ENCODE measurements at regions not wholly inside any gene's neighbourhood (a gene's known extent, or its start where the extent isn't known, plus 50 kb on each side); places are given as distances from the start of the nearest gene placed in this dataset.

DNA sequence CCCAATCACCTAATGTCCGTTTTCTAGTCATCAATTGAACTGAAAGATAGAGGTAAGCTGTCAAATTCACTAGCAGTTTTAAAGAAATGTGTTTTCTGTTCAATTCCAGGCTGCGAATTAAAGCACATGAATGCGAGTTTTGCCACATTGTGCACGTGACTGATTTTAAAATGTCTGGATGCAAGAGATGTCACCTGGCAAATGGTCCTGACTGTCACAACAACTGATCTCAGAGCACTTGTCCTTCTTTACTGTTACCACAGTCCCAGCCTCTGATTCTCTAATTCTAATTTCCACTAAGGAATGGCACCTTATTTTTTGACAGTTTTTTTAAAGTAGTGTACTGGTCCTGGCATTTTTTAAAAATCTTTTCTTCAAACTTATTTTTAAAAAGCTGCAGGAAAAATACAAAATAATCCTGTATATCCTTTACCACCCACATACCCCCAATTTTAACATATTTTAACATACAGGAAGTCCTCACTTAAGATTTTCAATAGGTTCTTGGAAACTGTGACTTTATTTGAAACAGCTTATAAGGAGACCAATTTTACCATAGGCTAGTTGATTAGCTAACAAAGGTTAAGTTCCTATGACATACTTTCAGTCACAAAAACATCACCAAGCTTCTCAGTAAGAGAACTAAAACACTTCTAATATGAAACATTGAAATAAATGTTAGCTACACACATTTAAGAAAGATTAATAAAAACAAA, 1364.3 kb downstream of the EFNA5 start:
- Mint-ChIP-seq H3K4me3 (ENCODE audit: unreplicated experiment) (no peak overlapping the region), H3K27ac (ENCODE audit: unreplicated experiment) (peak overlapping the region; percentile 99), H3K9me3 (ENCODE audit: unreplicated experiment) (no peaks in the 10 kb centered on the region), H3K36me3 (ENCODE audit: low read depth, unreplicated experiment) (no peaks in the 10 kb centered on the region), H3K27me3 (ENCODE audit: low read depth, unreplicated experiment) (no peaks in the 10 kb centered on the region), H3K4me1 (ENCODE audit: low read depth, unreplicated experiment) (peaks cover 25% of the 10 kb centered on the region)
- Histone ChIP-seq H3K4me3 (ENCODE audit: insufficient read depth, low read depth, low read length) (no peak overlapping the region), H3K27me3 (ENCODE audit: insufficient read depth, low read length) (no peaks in the 10 kb centered on the region), H3K4me2 (ENCODE audit: low read length) (no peak overlapping the region), H3K9ac (ENCODE audit: low read length) (no peak overlapping the region), H3K9me3 (ENCODE audit: insufficient read depth, low read depth, low read length) (no peaks in the 10 kb centered on the region), H3K27ac (ENCODE audit: low read depth, low read length) (no peak overlapping the region), H3K4me1 (ENCODE audit: insufficient read depth, low read length) (no peaks in the 10 kb centered on the region), H3K36me3 (ENCODE audit: insufficient read depth, low read length) (no peaks in the 10 kb centered on the region), H3K79me2 (ENCODE audit: insufficient read depth, low read length) (no peaks in the 10 kb centered on the region), H2AFZ (ENCODE audit: low read depth, low read length) (no peak overlapping the region), H4K20me1 (ENCODE audit: insufficient read depth, low read length) (no peaks in the 10 kb centered on the region)
- DNase-seq (ENCODE audit: low read depth) (no peak), FAIRE-seq (no peak)
- TF ChIP-seq, protein P1, sequence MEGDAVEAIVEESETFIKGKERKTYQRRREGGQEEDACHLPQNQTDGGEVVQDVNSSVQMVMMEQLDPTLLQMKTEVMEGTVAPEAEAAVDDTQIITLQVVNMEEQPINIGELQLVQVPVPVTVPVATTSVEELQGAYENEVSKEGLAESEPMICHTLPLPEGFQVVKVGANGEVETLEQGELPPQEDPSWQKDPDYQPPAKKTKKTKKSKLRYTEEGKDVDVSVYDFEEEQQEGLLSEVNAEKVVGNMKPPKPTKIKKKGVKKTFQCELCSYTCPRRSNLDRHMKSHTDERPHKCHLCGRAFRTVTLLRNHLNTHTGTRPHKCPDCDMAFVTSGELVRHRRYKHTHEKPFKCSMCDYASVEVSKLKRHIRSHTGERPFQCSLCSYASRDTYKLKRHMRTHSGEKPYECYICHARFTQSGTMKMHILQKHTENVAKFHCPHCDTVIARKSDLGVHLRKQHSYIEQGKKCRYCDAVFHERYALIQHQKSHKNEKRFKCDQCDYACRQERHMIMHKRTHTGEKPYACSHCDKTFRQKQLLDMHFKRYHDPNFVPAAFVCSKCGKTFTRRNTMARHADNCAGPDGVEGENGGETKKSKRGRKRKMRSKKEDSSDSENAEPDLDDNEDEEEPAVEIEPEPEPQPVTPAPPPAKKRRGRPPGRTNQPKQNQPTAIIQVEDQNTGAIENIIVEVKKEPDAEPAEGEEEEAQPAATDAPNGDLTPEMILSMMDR (IDR thresholded peaks at IDR 0.05; ENCODE audit: insufficient read depth, low read depth, low read length), result no peak
- no peak for TF ChIP-seq EZH2 (IDR thresholded peaks at IDR 0.05; ENCODE audit: insufficient read depth, low read length)

DNA sequence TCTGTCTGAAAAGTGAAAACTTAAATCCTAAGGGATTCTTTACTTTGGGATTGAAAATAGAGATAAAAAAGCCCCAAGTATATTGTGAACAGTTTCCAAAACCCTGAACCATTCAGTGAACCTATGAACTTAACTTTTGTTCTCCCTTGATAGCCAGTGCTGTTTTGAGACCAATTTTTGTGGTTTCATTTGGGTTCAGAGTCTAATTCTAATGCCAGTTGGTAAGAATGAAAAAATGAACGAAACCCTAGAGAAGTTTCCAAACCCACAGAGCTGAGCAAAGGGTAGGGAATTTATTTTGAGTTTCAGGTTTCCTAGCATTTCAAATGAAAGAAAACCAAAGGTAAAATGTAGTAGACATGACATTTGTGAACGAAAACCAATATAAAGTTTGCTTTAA, 1366.8 kb downstream of the EFNA5 start:
- no peak for TF ChIP-seq EZH2 (IDR thresholded peaks at IDR 0.05; ENCODE audit: insufficient read depth, low read length)
- TF ChIP-seq, protein P1 (IDR thresholded peaks at IDR 0.05; ENCODE audit: insufficient read depth, low read depth, low read length), result no peak
- no peaks in the 10 kb centered on the region for H4K20me1 ChIP-seq (ENCODE audit: insufficient read depth, low read length)
- Mint-ChIP-seq H3K4me3 (ENCODE audit: unreplicated experiment) (no peak overlapping the region), H3K9me3 (ENCODE audit: unreplicated experiment) (no peaks in the 10 kb centered on the region), H3K27ac (ENCODE audit: unreplicated experiment) (peak overlapping the region; percentile 78), H3K27me3 (ENCODE audit: low read depth, unreplicated experiment) (no peaks in the 10 kb centered on the region), H3K36me3 (ENCODE audit: low read depth, unreplicated experiment) (no peaks in the 10 kb centered on the region), H3K4me1 (ENCODE audit: low read depth, unreplicated experiment) (peaks cover 20% of the 10 kb centered on the region)
- H3K36me3 ChIP-seq (ENCODE audit: insufficient read depth, low read length), result no peaks in the 10 kb centered on the region
- peak overlapping the region; percentile 11 for H2AFZ ChIP-seq (ENCODE audit: low read depth, low read length)
- H3K9me3 ChIP-seq (ENCODE audit: insufficient read depth, low read depth, low read length), result no peaks in the 10 kb centered on the region
- no peak for FAIRE-seq
- peak; percentile 61 for DNase-seq (ENCODE audit: low read depth)
- no peaks in the 10 kb centered on the region for H3K79me2 ChIP-seq (ENCODE audit: insufficient read depth, low read length)
- H3K27ac ChIP-seq (ENCODE audit: low read depth, low read length), result no peak overlapping the region
- no peak overlapping the region for H3K9ac ChIP-seq (ENCODE audit: low read length)
- no peak overlapping the region for H3K4me2 ChIP-seq (ENCODE audit: low read length)
- H3K4me3 ChIP-seq (ENCODE audit: insufficient read depth, low read depth, low read length), result no peak overlapping the region
- H3K27me3 ChIP-seq (ENCODE audit: insufficient read depth, low read length), result no peaks in the 10 kb centered on the region
- no peaks in the 10 kb centered on the region for H3K4me1 ChIP-seq (ENCODE audit: insufficient read depth, low read length)

- H3K4me3 ChIP-seq (ENCODE audit: insufficient read depth, low read depth, low read length), result no peak overlapping the region
- Mint-ChIP-seq H3K27ac (ENCODE audit: unreplicated experiment) (no peak overlapping the region), H3K9me3 (ENCODE audit: unreplicated experiment) (no peaks in the 10 kb centered on the region), H3K4me1 (ENCODE audit: low read depth, unreplicated experiment) (peaks cover 22% of the 10 kb centered on the region), H3K27me3 (ENCODE audit: low read depth, unreplicated experiment) (no peaks in the 10 kb centered on the region), H3K4me3 (ENCODE audit: unreplicated experiment) (no peak overlapping the region), H3K36me3 (ENCODE audit: low read depth, unreplicated experiment) (no peaks in the 10 kb centered on the region)
- H3K4me2 ChIP-seq (ENCODE audit: low read length), result peak overlapping the region; percentile 14
- H3K27me3 ChIP-seq (ENCODE audit: insufficient read depth, low read length), result no peaks in the 10 kb centered on the region
- no peaks in the 10 kb centered on the region for H3K36me3 ChIP-seq (ENCODE audit: insufficient read depth, low read length)
- no peak for TF ChIP-seq EZH2 (IDR thresholded peaks at IDR 0.05; ENCODE audit: insufficient read depth, low read length)
- TF ChIP-seq, protein P1 (IDR thresholded peaks at IDR 0.05; ENCODE audit: insufficient read depth, low read depth, low read length), result no peak
- no peak overlapping the region for H2AFZ ChIP-seq (ENCODE audit: low read depth, low read length)
- H3K9ac ChIP-seq (ENCODE audit: low read length), result no peak overlapping the region
- H4K20me1 ChIP-seq (ENCODE audit: insufficient read depth, low read length), result no peaks in the 10 kb centered on the region
- H3K79me2 ChIP-seq (ENCODE audit: insufficient read depth, low read length), result no peaks in the 10 kb centered on the region
- H3K4me1 ChIP-seq (ENCODE audit: insufficient read depth, low read length), result peaks cover 6% of the 10 kb centered on the region
- H3K9me3 ChIP-seq (ENCODE audit: insufficient read depth, low read depth, low read length), result no peaks in the 10 kb centered on the region
- DNase-seq (ENCODE audit: low read depth) (peak; percentile 55), FAIRE-seq (peak; percentile 59)
- peak overlapping the region; percentile 46 for H3K27ac ChIP-seq (ENCODE audit: low read depth, low read length)
These were observed 1378.1 kb downstream of the EFNA5 start for GRCh38 chr5:106292654-106293053.

Data from astrocyte (in vitro differentiated cells and primary cell).